ENCODE measurements at regions not wholly inside any gene's neighbourhood (a gene's known extent, or its start where the extent isn't known, plus 50 kb on each side); places are given as distances from the start of the nearest gene placed in this dataset.

- 0% methylated on average over 1 of the region's 2 CpGs for WGBS (ENCODE audit: insufficient coverage, low coverage, missing lambda C conversion rate)
- no peak overlapping the region for H3K4me3 ChIP-seq
- POLR2A ChIA-PET, result no interaction called here
- TF ChIP-seq ZNF316 (IDR thresholded peaks at IDR 0.05) (peak; percentile 73), CREB1 (IDR thresholded peaks at IDR 0.05) (no peak), CREB1 (CRISPR knock-in tag; IDR thresholded peaks at IDR 0.05) (no peak), KAT8 (IDR thresholded peaks at IDR 0.05; ENCODE audit: low read depth) (no peak), ZNF586 (CRISPR knock-in tag; conservative IDR thresholded peaks at IDR 0.05) (no peak), GMEB1 (CRISPR knock-in tag; IDR thresholded peaks at IDR 0.05) (no peak), DIDO1 (tag; IDR thresholded peaks at IDR 0.05; ENCODE audit: low read depth) (no peak), C11orf30 (IDR thresholded peaks at IDR 0.05; ENCODE audit: low read depth) (peak; percentile 73), MBD1 (CRISPR knock-in tag; IDR thresholded peaks at IDR 0.05) (no peak), ZNF57 (CRISPR knock-in tag; IDR thresholded peaks at IDR 0.05) (no peak), JUND (IDR thresholded peaks at IDR 0.05; ENCODE audit: borderline replicate concordance, low read depth, low read length) (no peak), JUND (tag; IDR thresholded peaks at IDR 0.05; ENCODE audit: borderline replicate concordance, low read depth, low read length) (no peak), HOXB6 (CRISPR knock-in tag; IDR thresholded peaks at IDR 0.05; ENCODE audit: borderline replicate concordance) (no peak), CREM (IDR thresholded peaks at IDR 0.05; ENCODE audit: low read depth) (no peak), HMG20A (CRISPR knock-in tag; conservative IDR thresholded peaks at IDR 0.05) (no peak), ZHX1 (conservative IDR thresholded peaks at IDR 0.05; ENCODE audit: low read length) (no peak), ARID2 (IDR thresholded peaks at IDR 0.05) (no peak), ZFPM2 (CRISPR knock-in tag; IDR thresholded peaks at IDR 0.05) (no peak), MAFK (IDR thresholded peaks at IDR 0.05; ENCODE audit: low read length) (peak; percentile 42), COPS2 (conservative IDR thresholded peaks at IDR 0.05) (no peak), MCM7 (IDR thresholded peaks at IDR 0.05) (no peak)
These were observed 359.0 kb downstream of the TSN start for GRCh38 chr2:122114421-122114820.

More at GRCh38 chr2:122114421-122114820, 359.0 kb downstream of the TSN start:
- Histone ChIP-seq H3K36me3 (ENCODE audit: control insufficient read depth, insufficient read depth, low read length) (no peaks in the 10 kb centered on the region), H3K27ac (ENCODE audit: extremely low read depth, low read depth, low read length) (no peak overlapping the region), H3K79me2 (ENCODE audit: control insufficient read depth, insufficient read depth, low read length) (no peaks in the 10 kb centered on the region), H2AFZ (ENCODE audit: low read depth, low read length) (no peak overlapping the region), H3K9ac (ENCODE audit: insufficient read depth in 1 of 2, low read depth in 2 of 2, low read length in 2 of 2) (no peak overlapping the region), H3K4me2 (ENCODE audit: insufficient read depth, low read length) (no peak overlapping the region), H3K9me1 (ENCODE audit: control insufficient read depth, insufficient read depth, low read length) (no peaks in the 10 kb centered on the region), H4K20me1 (replicated peaks; ENCODE audit: control insufficient read depth, insufficient read depth, low read length) (no peaks in the 10 kb centered on the region), H3K9me3 (replicated peaks; ENCODE audit: control insufficient read depth, insufficient read depth, low read depth, low read length) (no peaks in the 10 kb centered on the region), H3K4me1 (replicated peaks in 1 of 2; ENCODE audit: control insufficient read depth in 2 of 2, insufficient read depth in 2 of 2, low read length in 2 of 2) (no peaks in the 10 kb centered on the region), H3K27me3 (ENCODE audit: control insufficient read depth in 2 of 2, insufficient read depth in 2 of 2, low read length in 2 of 2) (peaks cover 0 to 12% of the 10 kb centered on the region in 2 experiments; a peak in 1 of 5 replicates)
- ATAC-seq (no peak), DNase-seq (ENCODE audit: extremely low read depth in 1 of 4, low spot score in 3 of 4) (no peak), FAIRE-seq (no peak)
- CTCF ChIA-PET (ENCODE audit: low intra/inter-chr PET ratio), result no interaction called here
- intact Hi-C loops (cut with micrococcal nuclease) (no loop called here), in situ Hi-C loops (cut with MboI) (no loop called here)
- no TSS peak for BruUV-seq (replicated peaks)
